Keratinocyte (primary cell): ENCODE measurements at regions not wholly inside any gene's neighbourhood (a gene's known extent, or its start where the extent isn't known, plus 50 kb on each side); places are given as distances from the start of the nearest gene placed in this dataset.

Experiments
- DNase-seq: peaks from one replicate; pipeline ENCODE4 v3.0.0-alpha.2; 2011; ENCODE audit warnings: low read depth, missing footprints, low spot score
- FAIRE-seq: peaks from 2 replicates; lab custom pipeline; 2011; peaks lifted over from hg19 to GRCh38; lab: Jason Lieb, UNC
- H2AFZ ChIP-seq: 2 replicates; pipeline ENCODE4 v1.6.0; 2012; ENCODE audit warnings: low read length, control low read depth, inconsistent platforms; ENCODE audit not compliant: control insufficient read depth
- H3K27ac ChIP-seq: 2 replicates; pipeline ENCODE4 v1.5.1; 2011; ENCODE audit warnings: low read length; ENCODE audit not compliant: control insufficient read depth, insufficient read depth
- H3K27me3 ChIP-seq: 3 replicates; pipeline ENCODE4 v1.6.0; 2011; ENCODE audit warnings: low read length; ENCODE audit not compliant: control insufficient read depth, insufficient read depth; ENCODE audit errors: extremely low read depth
- H3K36me3 ChIP-seq, 2 experiments: 2 replicates in 1 of 2; 3 replicates in 1 of 2; pipeline ENCODE4 v1.5.1; 2011; ENCODE audit warnings: low read length in 2 of 2, mild to moderate bottlenecking in 1 of 2; ENCODE audit not compliant: control insufficient read depth in 2 of 2, insufficient read depth in 2 of 2; ENCODE audit errors: extremely low read depth in 1 of 2
- H3K4me1 ChIP-seq: 3 replicates; pipeline ENCODE4 v1.5.1; 2011; ENCODE audit warnings: low read length; ENCODE audit not compliant: control insufficient read depth, insufficient read depth; ENCODE audit errors: extremely low read depth
- H3K4me2 ChIP-seq: 3 replicates; pipeline ENCODE4 v1.6.0; 2011; ENCODE audit warnings: low read depth, low read length; ENCODE audit not compliant: control insufficient read depth, insufficient read depth; ENCODE audit errors: extremely low read depth
- H3K4me3 ChIP-seq, 3 experiments: fragments of 200-600 bp in 1 of 3; sonication (generic) in 1 of 3; 2 replicates in 2 of 3; 3 replicates in 1 of 3; pipeline ENCODE4 v1.5.1; 2011 to 2016; ENCODE audit warnings: low read length in 3 of 3, mild to moderate bottlenecking in 3 of 3, control low read depth in 2 of 3, inconsistent platforms in 1 of 3, low read depth in 1 of 3, mixed read lengths in 1 of 3, mixed run types in 1 of 3, moderate library complexity in 1 of 3; ENCODE audit not compliant: control insufficient read depth in 2 of 3, insufficient read depth in 2 of 3; ENCODE audit errors: extremely low read depth in 1 of 3
- H3K79me2 ChIP-seq: 2 replicates; pipeline ENCODE4 v1.6.0; 2012; ENCODE audit warnings: low read length; ENCODE audit not compliant: control insufficient read depth, insufficient read depth
- H3K9ac ChIP-seq: 3 replicates; pipeline ENCODE4 v1.6.0; 2011; ENCODE audit warnings: low read length; ENCODE audit not compliant: control insufficient read depth, insufficient read depth; ENCODE audit errors: extremely low read depth
- H3K9me1 ChIP-seq: 3 replicates; pipeline ENCODE4 v1.6.0; 2011; ENCODE audit warnings: low read length; ENCODE audit not compliant: control insufficient read depth, insufficient read depth; ENCODE audit errors: extremely low read depth
- H3K9me3 ChIP-seq: 2 replicates; pipeline ENCODE4 v1.5.1; 2012; ENCODE audit warnings: low read depth, low read length; ENCODE audit not compliant: control insufficient read depth
- H4K20me1 ChIP-seq: 3 replicates; pipeline ENCODE4 v1.6.0; 2011; ENCODE audit warnings: low read length; ENCODE audit not compliant: control insufficient read depth, insufficient read depth; ENCODE audit errors: extremely low read depth
- EZH2 ChIP-seq: IDR thresholded peaks from one replicate; pipeline ENCODE4 v1.6.1; 2012; ENCODE audit warnings: inconsistent platforms, mild to moderate bottlenecking, low read length, moderate library complexity
- dilution Hi-C: fragments of 300-500 bp; cut with MboI; formaldehyde crosslinking; loops from one replicate; pipeline ENCODE4 v1.7.0; 2020; ENCODE audit warnings: low sequenced_read_pairs; ENCODE audit not compliant: extremely low pct_ligation_motif_present
- TF ChIP-seq, protein P1 (sequence below), 3 experiments: IDR thresholded peaks in 1 of 3; conservative IDR thresholded peaks in 1 of 3; optimal IDR thresholded peaks in 1 of 3; 2 replicates in 2 of 3; 3 replicates in 1 of 3; pipeline versions ENCODE3 to v1.5.1; 2011; ENCODE audit warnings: low read length in 3 of 3, mild to moderate bottlenecking in 3 of 3, moderate library complexity in 2 of 3, control low read depth in 1 of 3, inconsistent platforms in 1 of 3; ENCODE audit not compliant: insufficient read depth in 2 of 3; ENCODE audit errors: extremely low read depth in 1 of 3

DNA sequence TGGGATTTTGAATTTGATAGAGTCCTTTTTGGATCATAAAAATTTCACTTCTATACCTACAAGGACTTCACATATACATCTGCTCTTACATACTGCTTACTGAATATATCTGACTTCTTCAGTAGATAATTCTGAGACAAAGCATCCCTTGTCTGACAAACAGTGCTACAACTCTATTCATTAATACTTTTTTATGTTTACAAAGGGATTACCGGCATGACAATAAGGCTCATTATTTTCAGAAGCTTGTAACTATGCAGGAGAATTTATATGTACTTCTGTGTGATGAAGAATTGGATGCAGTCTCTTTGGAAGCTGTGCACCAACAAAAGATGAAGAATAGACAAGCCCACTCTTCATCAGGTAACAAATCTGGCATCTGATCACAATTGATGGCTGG lies 1070.3 kb downstream of the STIM2 start:
- Histone ChIP-seq H4K20me1 (no peaks in the 10 kb centered on the region), H2AFZ (no peak overlapping the region), H3K9ac (no peak overlapping the region), H3K36me3 (no peaks in the 10 kb centered on the region), H3K9me1 (no peaks in the 10 kb centered on the region), H3K4me1 (no peaks in the 10 kb centered on the region), H3K4me3 (no peak overlapping the region), H3K79me2 (no peaks in the 10 kb centered on the region), H3K27ac (no peak overlapping the region), H3K4me2 (no peak overlapping the region), H3K9me3 (no peaks in the 10 kb centered on the region), H3K27me3 (no peaks in the 10 kb centered on the region)
- FAIRE-seq (no peak), DNase-seq (no peak)
- TF ChIP-seq EZH2, result no peak
- TF ChIP-seq, protein P1, sequence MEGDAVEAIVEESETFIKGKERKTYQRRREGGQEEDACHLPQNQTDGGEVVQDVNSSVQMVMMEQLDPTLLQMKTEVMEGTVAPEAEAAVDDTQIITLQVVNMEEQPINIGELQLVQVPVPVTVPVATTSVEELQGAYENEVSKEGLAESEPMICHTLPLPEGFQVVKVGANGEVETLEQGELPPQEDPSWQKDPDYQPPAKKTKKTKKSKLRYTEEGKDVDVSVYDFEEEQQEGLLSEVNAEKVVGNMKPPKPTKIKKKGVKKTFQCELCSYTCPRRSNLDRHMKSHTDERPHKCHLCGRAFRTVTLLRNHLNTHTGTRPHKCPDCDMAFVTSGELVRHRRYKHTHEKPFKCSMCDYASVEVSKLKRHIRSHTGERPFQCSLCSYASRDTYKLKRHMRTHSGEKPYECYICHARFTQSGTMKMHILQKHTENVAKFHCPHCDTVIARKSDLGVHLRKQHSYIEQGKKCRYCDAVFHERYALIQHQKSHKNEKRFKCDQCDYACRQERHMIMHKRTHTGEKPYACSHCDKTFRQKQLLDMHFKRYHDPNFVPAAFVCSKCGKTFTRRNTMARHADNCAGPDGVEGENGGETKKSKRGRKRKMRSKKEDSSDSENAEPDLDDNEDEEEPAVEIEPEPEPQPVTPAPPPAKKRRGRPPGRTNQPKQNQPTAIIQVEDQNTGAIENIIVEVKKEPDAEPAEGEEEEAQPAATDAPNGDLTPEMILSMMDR (optimal IDR thresholded peaks at IDR 0.05 in 1 of 3, IDR thresholded peaks at IDR 0.05 in 1 of 3, conservative IDR thresholded peaks at IDR 0.05 in 1 of 3; ENCODE audit: extremely low read depth in 1 of 3, insufficient read depth in 2 of 3, low read length in 3 of 3), result no peak
- dilution Hi-C loops, result no loop called here

DNA sequence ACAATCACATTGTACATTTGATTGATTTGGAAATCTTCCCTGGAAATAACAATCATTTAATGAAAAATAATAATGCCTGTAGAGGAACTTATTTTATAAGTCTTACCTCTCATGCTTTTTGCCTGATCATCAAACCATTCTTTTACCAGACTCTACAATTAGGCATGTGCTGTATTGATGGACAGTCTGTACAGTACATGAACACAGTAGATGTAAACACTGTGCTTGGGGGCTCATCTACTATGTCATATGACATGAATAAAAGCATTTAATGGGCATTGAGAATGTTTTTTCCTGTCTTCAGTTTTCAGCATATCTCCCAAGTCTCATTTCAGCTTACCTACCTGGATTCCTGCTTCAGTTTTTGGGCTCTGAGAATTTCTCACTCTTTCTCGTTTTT lies 1070.9 kb downstream of the STIM2 start:
- no peaks in the 10 kb centered on the region for H4K20me1 ChIP-seq
- dilution Hi-C loops, result no loop called here
- H3K9ac ChIP-seq, result no peak overlapping the region
- no peaks in the 10 kb centered on the region for H3K9me1 ChIP-seq
- no peaks in the 10 kb centered on the region for H3K9me3 ChIP-seq
- no peaks in the 10 kb centered on the region for H3K27me3 ChIP-seq
- H3K27ac ChIP-seq, result no peak overlapping the region
- H3K4me1 ChIP-seq, result no peaks in the 10 kb centered on the region
- H3K36me3 ChIP-seq, result no peaks in the 10 kb centered on the region
- H2AFZ ChIP-seq, result no peak overlapping the region
- no peaks in the 10 kb centered on the region for H3K79me2 ChIP-seq
- FAIRE-seq (no peak), DNase-seq (no peak)
- no peak overlapping the region for H3K4me3 ChIP-seq
- TF ChIP-seq, protein P1 (optimal IDR thresholded peaks at IDR 0.05 in 1 of 3, IDR thresholded peaks at IDR 0.05 in 1 of 3, conservative IDR thresholded peaks at IDR 0.05 in 1 of 3; ENCODE audit: extremely low read depth in 1 of 3, insufficient read depth in 2 of 3, low read length in 3 of 3), result no peak
- TF ChIP-seq EZH2, result no peak
- no peak overlapping the region for H3K4me2 ChIP-seq
